ENCODE measurements at regions not wholly inside any gene's neighbourhood (a gene's known extent, or its start where the extent isn't known, plus 50 kb on each side); places are given as distances from the start of the nearest gene placed in this dataset.

DNA sequence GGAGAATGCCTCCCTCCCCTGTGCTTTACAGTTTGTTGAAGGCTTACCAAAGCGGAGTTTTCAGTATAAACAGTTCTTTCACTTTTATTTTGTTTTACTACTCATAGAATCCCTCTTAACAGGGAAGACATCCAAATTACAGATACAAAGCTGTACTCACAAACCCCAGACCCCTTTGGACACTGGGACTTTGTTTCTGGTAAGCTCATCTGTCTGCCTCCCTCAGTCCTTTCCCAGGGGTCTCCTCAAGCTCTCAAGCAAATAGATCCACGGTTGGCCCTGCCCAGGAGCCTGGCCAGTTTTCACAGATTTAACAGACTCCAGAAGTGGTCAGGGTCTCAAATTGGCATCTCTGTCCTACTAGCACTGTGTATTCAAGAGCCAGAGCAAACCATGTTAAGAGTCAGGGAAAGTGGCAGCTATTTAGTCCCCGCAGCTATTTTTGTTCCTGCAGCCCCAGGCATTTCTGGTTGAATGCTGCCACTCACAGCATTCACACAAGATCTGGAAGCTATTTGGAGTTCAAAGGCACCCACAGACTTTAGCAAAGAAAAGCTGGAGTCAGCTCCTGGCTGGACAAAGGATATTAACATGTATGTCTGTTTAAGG, 54.2 kb downstream of the TMEM100 start:
- TF ChIP-seq FOXP2 (optimal IDR thresholded peaks at IDR 0.05; ENCODE audit: borderline replicate concordance, extremely low read depth, extremely low read length, insufficient read depth) (no peak), SIN3A (IDR thresholded peaks at IDR 0.05; ENCODE audit: borderline replicate concordance, insufficient read depth, low read length) (no peak), POLR2AphosphoS5 (IDR thresholded peaks at IDR 0.05; ENCODE audit: low read depth, low read length) (no peak), TAF1 (IDR thresholded peaks at IDR 0.05; ENCODE audit: borderline replicate concordance, insufficient read depth, low read length) (no peak)
- TF ChIP-seq, protein P1, sequence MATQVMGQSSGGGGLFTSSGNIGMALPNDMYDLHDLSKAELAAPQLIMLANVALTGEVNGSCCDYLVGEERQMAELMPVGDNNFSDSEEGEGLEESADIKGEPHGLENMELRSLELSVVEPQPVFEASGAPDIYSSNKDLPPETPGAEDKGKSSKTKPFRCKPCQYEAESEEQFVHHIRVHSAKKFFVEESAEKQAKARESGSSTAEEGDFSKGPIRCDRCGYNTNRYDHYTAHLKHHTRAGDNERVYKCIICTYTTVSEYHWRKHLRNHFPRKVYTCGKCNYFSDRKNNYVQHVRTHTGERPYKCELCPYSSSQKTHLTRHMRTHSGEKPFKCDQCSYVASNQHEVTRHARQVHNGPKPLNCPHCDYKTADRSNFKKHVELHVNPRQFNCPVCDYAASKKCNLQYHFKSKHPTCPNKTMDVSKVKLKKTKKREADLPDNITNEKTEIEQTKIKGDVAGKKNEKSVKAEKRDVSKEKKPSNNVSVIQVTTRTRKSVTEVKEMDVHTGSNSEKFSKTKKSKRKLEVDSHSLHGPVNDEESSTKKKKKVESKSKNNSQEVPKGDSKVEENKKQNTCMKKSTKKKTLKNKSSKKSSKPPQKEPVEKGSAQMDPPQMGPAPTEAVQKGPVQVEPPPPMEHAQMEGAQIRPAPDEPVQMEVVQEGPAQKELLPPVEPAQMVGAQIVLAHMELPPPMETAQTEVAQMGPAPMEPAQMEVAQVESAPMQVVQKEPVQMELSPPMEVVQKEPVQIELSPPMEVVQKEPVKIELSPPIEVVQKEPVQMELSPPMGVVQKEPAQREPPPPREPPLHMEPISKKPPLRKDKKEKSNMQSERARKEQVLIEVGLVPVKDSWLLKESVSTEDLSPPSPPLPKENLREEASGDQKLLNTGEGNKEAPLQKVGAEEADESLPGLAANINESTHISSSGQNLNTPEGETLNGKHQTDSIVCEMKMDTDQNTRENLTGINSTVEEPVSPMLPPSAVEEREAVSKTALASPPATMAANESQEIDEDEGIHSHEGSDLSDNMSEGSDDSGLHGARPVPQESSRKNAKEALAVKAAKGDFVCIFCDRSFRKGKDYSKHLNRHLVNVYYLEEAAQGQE (IDR thresholded peaks at IDR 0.05; ENCODE audit: insufficient read depth in 1 of 2, low read depth in 2 of 2, low read length in 2 of 2) = no peak

GRCh38 chr17:55666806-55667205, 55.9 kb downstream of the TMEM100 start:
- TF ChIP-seq TAF1 (IDR thresholded peaks at IDR 0.05; ENCODE audit: borderline replicate concordance, insufficient read depth, low read length) (no peak), FOXP2 (optimal IDR thresholded peaks at IDR 0.05; ENCODE audit: borderline replicate concordance, extremely low read depth, extremely low read length, insufficient read depth) (no peak), SIN3A (IDR thresholded peaks at IDR 0.05; ENCODE audit: borderline replicate concordance, insufficient read depth, low read length) (no peak)

- no peak for TF ChIP-seq FOXP2 (optimal IDR thresholded peaks at IDR 0.05; ENCODE audit: borderline replicate concordance, extremely low read depth, extremely low read length, insufficient read depth)
- TF ChIP-seq TAF1 (IDR thresholded peaks at IDR 0.05; ENCODE audit: borderline replicate concordance, insufficient read depth, low read length) = no peak
- no peak for TF ChIP-seq POLR2AphosphoS5 (IDR thresholded peaks at IDR 0.05; ENCODE audit: low read depth, low read length)
- TF ChIP-seq, protein P1 (IDR thresholded peaks at IDR 0.05; ENCODE audit: insufficient read depth in 1 of 2, low read depth in 2 of 2, low read length in 2 of 2) = no peak
- TF ChIP-seq SIN3A (IDR thresholded peaks at IDR 0.05; ENCODE audit: borderline replicate concordance, insufficient read depth, low read length) = no peak
Measured at GRCh38 chr17:55664287-55664686, 58.4 kb downstream of the TMEM100 start.

DNA sequence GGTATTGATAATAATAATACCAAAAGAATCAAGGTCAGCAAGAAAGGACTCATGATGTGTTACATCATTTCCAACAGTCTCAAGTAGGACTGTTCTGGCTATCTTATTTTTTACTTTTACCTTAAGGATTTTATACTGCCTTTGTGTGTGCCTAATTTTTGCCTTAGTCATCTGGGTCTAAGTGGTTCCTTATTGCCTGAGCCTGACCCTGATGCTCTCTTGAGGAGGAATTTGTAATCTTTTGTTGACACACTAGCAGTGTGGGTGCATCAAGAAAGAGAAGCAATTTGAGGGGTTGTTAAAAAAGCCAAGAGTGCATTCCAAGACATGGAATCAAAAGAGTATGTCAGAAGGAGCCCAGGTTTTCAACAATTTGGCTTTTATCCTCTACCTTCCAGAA, 59.3 kb downstream of the TMEM100 start:
- TF ChIP-seq TAF1 (IDR thresholded peaks at IDR 0.05; ENCODE audit: borderline replicate concordance, insufficient read depth, low read length) (no peak), FOXP2 (optimal IDR thresholded peaks at IDR 0.05; ENCODE audit: borderline replicate concordance, extremely low read depth, extremely low read length, insufficient read depth) (no peak), POLR2AphosphoS5 (IDR thresholded peaks at IDR 0.05; ENCODE audit: low read depth, low read length) (no peak), SIN3A (IDR thresholded peaks at IDR 0.05; ENCODE audit: borderline replicate concordance, insufficient read depth, low read length) (no peak)
- TF ChIP-seq, protein P1 (IDR thresholded peaks at IDR 0.05; ENCODE audit: insufficient read depth in 1 of 2, low read depth in 2 of 2, low read length in 2 of 2) = no peak

DNA sequence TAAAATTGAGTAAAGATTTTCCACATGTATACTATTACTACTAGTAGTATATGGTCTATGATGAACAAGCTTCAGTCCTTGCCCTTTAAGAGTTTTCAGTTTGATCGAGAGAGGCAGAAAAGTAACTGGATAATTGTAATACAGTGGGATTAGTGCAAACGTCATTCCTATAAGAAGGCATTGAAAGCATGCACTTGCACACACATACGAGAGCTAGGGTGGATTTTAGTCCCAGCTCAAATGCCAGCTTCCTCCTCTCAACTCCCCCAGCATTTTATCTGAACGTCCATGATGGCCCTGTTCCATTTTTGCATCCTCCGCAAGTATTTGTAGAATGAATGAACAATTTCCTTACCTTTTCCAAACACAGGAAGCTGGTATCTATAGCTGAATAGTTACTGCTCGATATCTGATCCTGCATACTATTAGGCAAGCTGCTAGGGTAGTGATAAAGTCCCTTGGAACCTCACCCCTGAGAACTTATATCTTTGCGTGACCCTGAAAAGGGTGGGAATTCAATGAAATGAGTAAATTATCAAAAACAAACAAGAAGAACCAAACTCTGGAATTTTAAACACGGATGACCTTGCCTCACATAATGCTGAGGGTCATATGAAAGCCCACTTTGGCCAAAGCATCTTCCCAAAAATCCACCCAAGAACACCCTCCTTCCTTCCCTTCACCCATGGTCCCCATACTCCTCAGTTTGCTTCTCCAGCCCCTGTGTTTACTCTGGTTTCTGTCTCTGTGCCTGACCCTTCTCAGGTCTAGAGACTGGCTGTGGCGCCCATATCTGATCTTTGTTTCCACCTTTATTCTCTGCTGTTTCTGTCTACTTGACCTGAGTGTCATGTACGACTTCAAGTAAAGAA, 60.5 kb downstream of the TMEM100 start:
- no peak for TF ChIP-seq FOXP2 (optimal IDR thresholded peaks at IDR 0.05; ENCODE audit: borderline replicate concordance, extremely low read depth, extremely low read length, insufficient read depth)
- TF ChIP-seq, protein P1 (IDR thresholded peaks at IDR 0.05; ENCODE audit: insufficient read depth in 1 of 2, low read depth in 2 of 2, low read length in 2 of 2) = no peak
- TF ChIP-seq POLR2AphosphoS5 (IDR thresholded peaks at IDR 0.05; ENCODE audit: low read depth, low read length) = no peak
- TF ChIP-seq TAF1 (IDR thresholded peaks at IDR 0.05; ENCODE audit: borderline replicate concordance, insufficient read depth, low read length) = no peak
- no peak for TF ChIP-seq SIN3A (IDR thresholded peaks at IDR 0.05; ENCODE audit: borderline replicate concordance, insufficient read depth, low read length)
